Astrocyte (in vitro differentiated cells and primary cell): ENCODE measurements at regions not wholly inside any gene's neighbourhood (a gene's known extent, or its start where the extent isn't known, plus 50 kb on each side); places are given as distances from the start of the nearest gene placed in this dataset.
"Not testable (repeated sequence)": the region's sequence is repeated elsewhere in the genome, so short reads cannot be mapped to it uniquely, and the experiment has no call there.

ENCODE experiments used
- EZH2 ChIP-seq: IDR thresholded peaks from 2 replicates; pipeline ENCODE4 v1.6.1; 2012; ENCODE audit warnings: mild to moderate bottlenecking, low read length, inconsistent platforms; ENCODE audit not compliant: insufficient read depth
- TF ChIP-seq, protein P1 (sequence below): IDR thresholded peaks from 2 replicates; pipeline ENCODE4 v1.5.1; 2011; ENCODE audit warnings: low read depth, mild to moderate bottlenecking, inconsistent platforms, low read length, moderate library complexity; ENCODE audit not compliant: insufficient read depth

DNA sequence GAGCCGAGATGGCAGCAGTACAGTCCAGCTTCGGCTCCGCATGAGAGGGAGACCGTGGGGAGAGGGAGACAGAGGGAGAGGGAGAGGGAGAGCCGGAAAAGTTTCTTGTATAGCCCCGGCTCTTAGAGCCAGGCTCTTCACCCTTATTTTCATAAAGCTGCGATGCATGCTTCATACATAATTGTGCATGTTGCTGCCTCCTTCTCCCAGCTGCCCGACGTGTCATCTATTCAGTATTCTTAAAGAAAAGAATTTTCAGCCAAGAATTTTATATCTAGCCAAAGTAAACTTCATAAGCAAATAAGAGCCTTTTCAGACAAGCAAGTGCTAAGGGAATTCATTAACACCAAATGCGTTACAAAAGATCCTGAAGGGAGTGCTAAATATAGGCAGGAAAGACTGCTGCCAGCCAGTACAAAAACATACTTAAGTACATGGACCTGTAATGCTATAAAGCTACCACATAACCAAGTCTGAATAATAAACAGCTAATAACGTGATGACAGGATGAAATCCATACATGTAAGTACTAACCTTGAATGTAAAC lies 219.8 kb upstream of the CXADR start:
- TF ChIP-seq, protein P1, sequence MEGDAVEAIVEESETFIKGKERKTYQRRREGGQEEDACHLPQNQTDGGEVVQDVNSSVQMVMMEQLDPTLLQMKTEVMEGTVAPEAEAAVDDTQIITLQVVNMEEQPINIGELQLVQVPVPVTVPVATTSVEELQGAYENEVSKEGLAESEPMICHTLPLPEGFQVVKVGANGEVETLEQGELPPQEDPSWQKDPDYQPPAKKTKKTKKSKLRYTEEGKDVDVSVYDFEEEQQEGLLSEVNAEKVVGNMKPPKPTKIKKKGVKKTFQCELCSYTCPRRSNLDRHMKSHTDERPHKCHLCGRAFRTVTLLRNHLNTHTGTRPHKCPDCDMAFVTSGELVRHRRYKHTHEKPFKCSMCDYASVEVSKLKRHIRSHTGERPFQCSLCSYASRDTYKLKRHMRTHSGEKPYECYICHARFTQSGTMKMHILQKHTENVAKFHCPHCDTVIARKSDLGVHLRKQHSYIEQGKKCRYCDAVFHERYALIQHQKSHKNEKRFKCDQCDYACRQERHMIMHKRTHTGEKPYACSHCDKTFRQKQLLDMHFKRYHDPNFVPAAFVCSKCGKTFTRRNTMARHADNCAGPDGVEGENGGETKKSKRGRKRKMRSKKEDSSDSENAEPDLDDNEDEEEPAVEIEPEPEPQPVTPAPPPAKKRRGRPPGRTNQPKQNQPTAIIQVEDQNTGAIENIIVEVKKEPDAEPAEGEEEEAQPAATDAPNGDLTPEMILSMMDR: not testable (repeated sequence)
- not testable (repeated sequence) for TF ChIP-seq EZH2
